K562 (cell line): ENCODE measurements at regions not wholly inside any gene's neighbourhood (a gene's known extent, or its start where the extent isn't known, plus 50 kb on each side); places are given as distances from the start of the nearest gene placed in this dataset.

ENCODE experiments used
- POLR2A ChIP-seq: fragments of 450-650 bp; conservative IDR thresholded peaks from 2 replicates; pipeline ENCODE4 v1.6.1; 2016
- ZNF146 ChIP-seq: IDR thresholded peaks from one replicate; pipeline ENCODE4 v1.6.1; 2018; ENCODE audit warnings: missing compliant biosample characterization; ENCODE audit not compliant: unreplicated experiment
- ZNF398 ChIP-seq: fragments of 250-450 bp; sonication (Bioruptor Pico); IDR thresholded peaks from 2 replicates; pipeline ENCODE4 v1.8.0; 2021; ENCODE audit warnings: moderate library complexity, mild to moderate bottlenecking, inconsistent platforms

- TF ChIP-seq ZNF146 (CRISPR knock-in tag) (no peak), POLR2A (no peak), ZNF398 (CRISPR knock-in tag) (no peak)
These were observed 132.7 kb downstream of the SNX5 start for GRCh38 chr20:17835934-17836300.
